GM23248 (cell line): ENCODE measurements at regions not wholly inside any gene's neighbourhood (a gene's known extent, or its start where the extent isn't known, plus 50 kb on each side); places are given as distances from the start of the nearest gene placed in this dataset.

Experiments used
- EZH2 ChIP-seq: fragments of 200-600 bp; sonication (generic); IDR thresholded peaks from 2 replicates; pipeline ENCODE4 v1.6.1; 2018; ENCODE audit warnings: antibody characterized with exemption, mild to moderate bottlenecking; ENCODE audit not compliant: insufficient read depth, poor library complexity, severe bottlenecking
- EZH2phosphoT487 ChIP-seq: fragments of 200-600 bp; sonication (generic); IDR thresholded peaks from 2 replicates; pipeline ENCODE4 v1.6.1; 2018; ENCODE audit warnings: antibody characterized with exemption, moderate library complexity, mild to moderate bottlenecking, low read depth; ENCODE audit not compliant: insufficient read depth

GRCh38 chr12:13463189-13463588 is 266.7 kb downstream of the EMP1 start:
- no peak for TF ChIP-seq EZH2
- no peak for TF ChIP-seq EZH2phosphoT487
